GM12878 (cell line): ENCODE measurements at regions not wholly inside any gene's neighbourhood (a gene's known extent, or its start where the extent isn't known, plus 50 kb on each side); places are given as distances from the start of the nearest gene placed in this dataset.

Experiments
- ATAC-seq: fragments of 200-7000 bp; cut with Tn5 transposase; 3 replicates; pipeline ENCODE4 v1.9.1; 2020; ENCODE audit warnings: mild to moderate bottlenecking, moderate library complexity
- BruUV-seq: library from RNA; stranded (reverse); fragments of 400-500 nt; replicated peaks from 2 replicates; lab custom pipeline; 2021; lab: Mats Ljungman, UMichigan
- CTCF ChIA-PET: fragments of 300-600 bp; sonication (Branson Sonifier 250); formaldehyde crosslinking; extraction: SDS; loops from one replicate; lab custom pipeline; 2021; ENCODE audit warnings: inconsistent platforms; lab: Yijun Ruan, JAX
- POLR2A ChIA-PET: fragments of 350-600 bp; formaldehyde crosslinking; extraction: SDS; loops from one replicate; lab custom pipeline; 2021; ENCODE audit warnings: inconsistent platforms; lab: Charles Lee
- RAD21 ChIA-PET: fragments of 300-600 bp; sonication (Branson Sonifier 250); formaldehyde crosslinking; loops from one replicate; lab custom pipeline; 2023; ENCODE audit warnings: antibody characterized with exemption; ENCODE audit not compliant: unreplicated experiment; lab: Charles Lee
- SMC1A ChIA-PET: fragments of 300-600 bp; sonication (Branson Sonifier 250); formaldehyde crosslinking; loops from one replicate; lab custom pipeline; 2023; ENCODE audit not compliant: unreplicated experiment, uncharacterized antibody; lab: Charles Lee
- DNase-seq: peaks from one replicate; pipeline ENCODE4 v3.0.0-alpha.2; 2011; ENCODE audit warnings: low read depth, low spot score
- FAIRE-seq: peaks from 3 replicates; lab custom pipeline; 2011; peaks lifted over from hg19 to GRCh38; lab: Jason Lieb, UNC
- H2AFZ ChIP-seq: 2 replicates; pipeline ENCODE4 v1.6.0; 2011; ENCODE audit warnings: low read depth, low read length, control low read depth; ENCODE audit not compliant: control insufficient read depth
- H3K27ac ChIP-seq: 2 replicates; pipeline ENCODE4 v1.5.1; 2011; ENCODE audit warnings: control low read depth; ENCODE audit not compliant: control insufficient read depth, insufficient read depth
- H3K27me3 ChIP-seq, 2 experiments: replicated peaks in 1 of 2; 2 replicates each; pipeline versions ENCODE4 v1.6.0 to v1.6.1; 2011; ENCODE audit warnings: low read length in 1 of 2; ENCODE audit not compliant: control insufficient read depth in 2 of 2, insufficient read depth in 2 of 2
- H3K36me3 ChIP-seq, 2 experiments: 2 replicates each; pipeline ENCODE4 v1.5.1; 2011; ENCODE audit warnings: low read length in 1 of 2; ENCODE audit not compliant: control insufficient read depth in 2 of 2, insufficient read depth in 2 of 2
- H3K4me1 ChIP-seq: 2 replicates; pipeline ENCODE4 v1.6.1; 2011; ENCODE audit warnings: mild to moderate bottlenecking, low read length, moderate library complexity, mixed read lengths; ENCODE audit not compliant: control insufficient read depth, insufficient read depth
- H3K4me2 ChIP-seq: 2 replicates; pipeline ENCODE4 v1.6.0; 2011; ENCODE audit warnings: control low read depth; ENCODE audit not compliant: control insufficient read depth, insufficient read depth
- H3K4me3 ChIP-seq: fragments of 200-600 bp; sonication (generic); 2 replicates; pipeline ENCODE4 v1.5.1; 2016
- H3K79me2 ChIP-seq: 2 replicates; pipeline ENCODE4 v1.6.0; 2011; ENCODE audit warnings: low read length; ENCODE audit not compliant: control insufficient read depth, insufficient read depth
- H3K9ac ChIP-seq: 2 replicates; pipeline ENCODE4 v1.8.0; 2011; ENCODE audit warnings: low read length, control low read depth, mixed read lengths; ENCODE audit not compliant: control insufficient read depth, insufficient read depth
- H3K9me3 ChIP-seq: replicated peaks from 3 replicates; pipeline ENCODE4 v1.5.1; 2011; ENCODE audit warnings: mild to moderate bottlenecking, low read length; ENCODE audit not compliant: control insufficient read depth, insufficient read depth
- H4K20me1 ChIP-seq: 2 replicates; pipeline ENCODE4 v1.6.0; 2011; ENCODE audit not compliant: control insufficient read depth, insufficient read depth
- ATF3 ChIP-seq: IDR thresholded peaks from 2 replicates; pipeline ENCODE4 v1.6.1; 2011; ENCODE audit warnings: low read depth, mild to moderate bottlenecking, low read length, moderate library complexity, borderline replicate concordance; ENCODE audit errors: extremely low read depth
- BACH1 ChIP-seq: fragments of 450-650 bp; IDR thresholded peaks from 2 replicates; pipeline ENCODE4 v1.6.1; 2017; ENCODE audit warnings: mild to moderate bottlenecking, borderline replicate concordance
- BRCA1 ChIP-seq: IDR thresholded peaks from 2 replicates; pipeline ENCODE4 v1.6.1; 2011; ENCODE audit warnings: low read depth, low read length, improper control_type of control experiment
- CBX5 ChIP-seq: sonication (generic); IDR thresholded peaks from 2 replicates; pipeline ENCODE4 v1.6.1; 2016; ENCODE audit warnings: low read depth, moderate library complexity, mild to moderate bottlenecking, inconsistent platforms
- CUX1 ChIP-seq: IDR thresholded peaks from 2 replicates; pipeline ENCODE4 v1.6.1; 2012; ENCODE audit warnings: improper control_type of control experiment, low read depth, low read length; ENCODE audit not compliant: insufficient replicate concordance
- FOXK2 ChIP-seq: fragments of 450-650 bp; IDR thresholded peaks from 2 replicates; pipeline ENCODE4 v1.6.1; 2017; ENCODE audit warnings: mild to moderate bottlenecking, moderate library complexity
- FOXM1 ChIP-seq: IDR thresholded peaks from 2 replicates; pipeline ENCODE4 v1.6.1; 2012; ENCODE audit warnings: low read depth, mild to moderate bottlenecking, inconsistent platforms, low read length, moderate library complexity
- IKZF2 ChIP-seq, 2 experiments: fragments of 450-650 bp; IDR thresholded peaks; 2 replicates each; pipeline ENCODE4 v1.6.1; 2017; ENCODE audit warnings: mild to moderate bottlenecking in 2 of 2, moderate library complexity in 2 of 2
- TBL1XR1 ChIP-seq: IDR thresholded peaks from 2 replicates; pipeline ENCODE4 v1.6.1; 2012; ENCODE audit warnings: low read depth, low read length, improper control_type of control experiment
- TCF12 ChIP-seq: IDR thresholded peaks from 2 replicates; pipeline ENCODE4 v1.6.1; 2011; ENCODE audit warnings: low read depth, mild to moderate bottlenecking, low read length
- TCF3 ChIP-seq: IDR thresholded peaks from 2 replicates; pipeline ENCODE4 v1.6.1; 2012; ENCODE audit warnings: low read depth, mild to moderate bottlenecking, low read length, borderline replicate concordance; ENCODE audit not compliant: insufficient read depth
- ZNF687 ChIP-seq: fragments of 450-650 bp; IDR thresholded peaks from 2 replicates; pipeline ENCODE4 v1.6.1; 2017; ENCODE audit warnings: mild to moderate bottlenecking, moderate library complexity
- WGBS: methylation state at CpG from one replicate; pipeline ENCODE4 v1.1.6; 2016; ENCODE audit warnings: low lambda C conversion rate; ENCODE audit not compliant: insufficient replicate concordance, insufficient coverage; ENCODE audit errors: missing lambda C conversion rate; 5-methylcytosine and 5-hydroxymethylcytosine counted together
- in situ Hi-C: fragments of 300-500 bp; cut with MboI; formaldehyde crosslinking; loops from 9 replicates; pipeline ENCODE4 v1.14.3; 2018; ENCODE audit warnings: mixed read lengths
- intact Hi-C: fragments of 100-400 bp; cut with micrococcal nuclease; formaldehyde crosslinking; loops from one replicate; pipeline ENCODE4 v1.14.2; 2022; ENCODE audit not compliant: unreplicated experiment

- FAIRE-seq, result no peak
- H3K9ac ChIP-seq, result no peak overlapping the region
- H3K4me3 ChIP-seq, result no peak overlapping the region
- POLR2A ChIA-PET, result no interaction called here
- in situ Hi-C loops, result no loop called here
- no TSS peak for BruUV-seq
- RAD21 ChIA-PET, result no interaction called here
- no peak for DNase-seq
- no peak overlapping the region for H3K4me2 ChIP-seq
- no peak overlapping the region for H3K27ac ChIP-seq
- no peaks in the 10 kb centered on the region for H4K20me1 ChIP-seq
- H3K27me3 ChIP-seq, result peaks cover 3 to 6% of the 10 kb centered on the region in 2 experiments
- no peaks in the 10 kb centered on the region for H3K36me3 ChIP-seq
- no peak overlapping the region for H2AFZ ChIP-seq
- intact Hi-C loops, result no loop called here
- no peak for ATAC-seq
- no peaks in the 10 kb centered on the region for H3K9me3 ChIP-seq
- SMC1A ChIA-PET, result no interaction called here
- no peaks in the 10 kb centered on the region for H3K4me1 ChIP-seq
- CTCF ChIA-PET, result no interaction called here
- WGBS, result 2% methylated on average over 3 of the region's 3 CpGs
- H3K79me2 ChIP-seq, result no peaks in the 10 kb centered on the region
- TF ChIP-seq FOXM1 (no peak), CBX5 (no peak), BRCA1 (no peak), ZNF687 (no peak), BACH1 (no peak), IKZF2 (IDR thresholded peaks at IDR 0.05) (no peak), TCF12 (no peak), ATF3 (no peak), FOXK2 (no peak), TCF3 (no peak), CUX1 (no peak), TBL1XR1 (no peak)
These were observed 74.1 kb upstream of the LDAH start for GRCh38 chr2:20897047-20897446.
